ENCODE measurements at regions not wholly inside any gene's neighbourhood (a gene's known extent, or its start where the extent isn't known, plus 50 kb on each side); places are given as distances from the start of the nearest gene placed in this dataset.

GRCh38 chr19:5262721-5263120 is 77.9 kb downstream of the PTPRS start:
- DNase-seq (no peak), ATAC-seq (ENCODE audit: low read depth) (no peak)
- intact Hi-C loops (cut with micrococcal nuclease): no loop called here
- Histone ChIP-seq H4K20me1 (ENCODE audit: control insufficient read depth, insufficient read depth, low read length, poor library complexity, severe bottlenecking) (no peaks in the 10 kb centered on the region), H3K27me3 (replicated peaks in 1 of 4; ENCODE audit: control extremely low read depth in 1 of 4, control insufficient read depth in 3 of 4, insufficient read depth in 4 of 4, low read length in 3 of 4) (no peaks in the 10 kb centered on the region), H3K9me3 (ENCODE audit: control extremely low read depth in 1 of 3, control insufficient read depth in 2 of 3, insufficient read depth in 1 of 3, low read length in 2 of 3) (no peaks in the 10 kb centered on the region), H3K4me1 (ENCODE audit: control insufficient read depth in 2 of 2, insufficient read depth in 2 of 2, low read length in 2 of 2) (no peaks in the 10 kb centered on the region), H3K27ac (ENCODE audit: low read length in 2 of 2) (no peak overlapping the region), H3K4me2 (replicated peaks; ENCODE audit: low read depth, low read length, poor library complexity, severe bottlenecking) (no peak overlapping the region), H2AFZ (ENCODE audit: insufficient read depth, low read depth, low read length, poor library complexity, severe bottlenecking) (no peak overlapping the region), H3K36me3 (replicated peaks in 1 of 2; ENCODE audit: control extremely low read depth in 1 of 2, control insufficient read depth in 1 of 2, extremely low read depth in 1 of 2, insufficient read depth in 2 of 2, low read length in 1 of 2) (no peaks in the 10 kb centered on the region), H3K79me2 (ENCODE audit: control insufficient read depth, insufficient read depth, low read length) (no peaks in the 10 kb centered on the region), H3K4me3 (ENCODE audit: control extremely low read depth in 1 of 5, extremely low read depth in 1 of 5, insufficient read depth in 1 of 5, low read depth in 2 of 5, low read length in 4 of 5) (no peak overlapping the region), H3K9ac (ENCODE audit: low read length) (no peak overlapping the region)
- ChIA-PET CTCF (no interaction called here), POLR2A (no interaction called here)
- H3K4me1 Mint-ChIP-seq: no peaks in the 10 kb centered on the region
- H3K9me3 Mint-ChIP-seq (ENCODE audit: insufficient read depth): no peaks in the 10 kb centered on the region
- H3K4me3 Mint-ChIP-seq: no peak overlapping the region
- H3K27me3 Mint-ChIP-seq: no peaks in the 10 kb centered on the region
- H3K27ac Mint-ChIP-seq: no peak overlapping the region
- 94% methylated on average over 2 of the region's 14 CpGs for WGBS (ENCODE audit: insufficient coverage)
- TF ChIP-seq EZH2 (IDR thresholded peaks at IDR 0.05; ENCODE audit: borderline replicate concordance, insufficient read depth, low read depth, low read length, poor library complexity, severe bottlenecking): no peak
- no peak for TF ChIP-seq CTCF (IDR thresholded peaks at IDR 0.05)

- Histone ChIP-seq H3K79me2 (ENCODE audit: control insufficient read depth, insufficient read depth, low read length) (no peaks in the 10 kb centered on the region), H3K27me3 (replicated peaks in 1 of 4; ENCODE audit: control extremely low read depth in 1 of 4, control insufficient read depth in 3 of 4, insufficient read depth in 4 of 4, low read length in 3 of 4) (no peaks in the 10 kb centered on the region), H3K4me3 (ENCODE audit: control extremely low read depth in 1 of 5, extremely low read depth in 1 of 5, insufficient read depth in 1 of 5, low read depth in 2 of 5, low read length in 4 of 5) (no peak overlapping the region), H3K4me1 (ENCODE audit: control insufficient read depth in 2 of 2, insufficient read depth in 2 of 2, low read length in 2 of 2) (no peaks in the 10 kb centered on the region), H4K20me1 (ENCODE audit: control insufficient read depth, insufficient read depth, low read length, poor library complexity, severe bottlenecking) (no peaks in the 10 kb centered on the region), H3K4me2 (replicated peaks; ENCODE audit: low read depth, low read length, poor library complexity, severe bottlenecking) (no peak overlapping the region), H3K9ac (ENCODE audit: low read length) (no peak overlapping the region), H3K27ac (ENCODE audit: low read length in 2 of 2) (no peak overlapping the region), H2AFZ (ENCODE audit: insufficient read depth, low read depth, low read length, poor library complexity, severe bottlenecking) (no peak overlapping the region), H3K36me3 (replicated peaks in 1 of 2; ENCODE audit: control extremely low read depth in 1 of 2, control insufficient read depth in 1 of 2, extremely low read depth in 1 of 2, insufficient read depth in 2 of 2, low read length in 1 of 2) (no peaks in the 10 kb centered on the region), H3K9me3 (ENCODE audit: control extremely low read depth in 1 of 3, control insufficient read depth in 2 of 3, insufficient read depth in 1 of 3, low read length in 2 of 3) (peaks cover 0 to 9% (median 4%) of the 10 kb centered on the region in 3 donors)
- Mint-ChIP-seq H3K4me1 (no peaks in the 10 kb centered on the region), H3K4me3 (no peak overlapping the region), H3K9me3 (ENCODE audit: insufficient read depth) (no peaks in the 10 kb centered on the region), H3K27ac (no peak overlapping the region), H3K27me3 (no peaks in the 10 kb centered on the region)
- intact Hi-C loops (cut with micrococcal nuclease): no loop called here
- WGBS (ENCODE audit: insufficient coverage): 94% methylated on average over 14 of the region's 15 CpGs
- POLR2A ChIA-PET: no interaction called here
- CTCF ChIA-PET: no interaction called here
- TF ChIP-seq CTCF (IDR thresholded peaks at IDR 0.05) (no peak), EZH2 (IDR thresholded peaks at IDR 0.05; ENCODE audit: borderline replicate concordance, insufficient read depth, low read depth, low read length, poor library complexity, severe bottlenecking) (no peak)
- ATAC-seq (ENCODE audit: low read depth) (no peak), DNase-seq (no peak)
These were observed 79.3 kb downstream of the PTPRS start for GRCh38 chr19:5261156-5261890.
